NT2/D1 (cell line): ENCODE measurements at regions not wholly inside any gene's neighbourhood (a gene's known extent, or its start where the extent isn't known, plus 50 kb on each side); places are given as distances from the start of the nearest gene placed in this dataset.

Source experiments
- DNase-seq: peaks from one replicate; pipeline ENCODE4 v3.0.0-alpha.2; 2011; ENCODE audit warnings: low read depth, low spot score
- H3K27me3 ChIP-seq: 2 replicates; pipeline ENCODE4 v1.6.0; 2011; ENCODE audit warnings: mild to moderate bottlenecking; ENCODE audit not compliant: insufficient read length, insufficient read depth
- H3K36me3 ChIP-seq: 2 replicates; pipeline ENCODE4 v1.6.1; 2011; ENCODE audit warnings: mild to moderate bottlenecking, low read length, mixed read lengths; ENCODE audit not compliant: insufficient read depth, insufficient read length
- H3K4me1 ChIP-seq: 2 replicates; pipeline ENCODE4 v1.5.1; 2011; ENCODE audit not compliant: insufficient read depth, insufficient read length
- H3K4me3 ChIP-seq: 2 replicates; pipeline ENCODE4 v1.5.1; 2011; ENCODE audit warnings: low read depth; ENCODE audit not compliant: insufficient read length
- H3K9ac ChIP-seq: 2 replicates; pipeline ENCODE4 v1.6.0; 2011; ENCODE audit warnings: low read depth; ENCODE audit not compliant: insufficient read length
- H3K9me3 ChIP-seq: 2 replicates; pipeline ENCODE4 v1.5.1; 2011; ENCODE audit warnings: mild to moderate bottlenecking, low read length; ENCODE audit not compliant: insufficient read depth
- SUZ12 ChIP-seq: IDR thresholded peaks from 2 replicates; pipeline ENCODE4 v1.6.1; 2011; ENCODE audit not compliant: insufficient read length, insufficient read depth; ENCODE audit errors: extremely low read depth
- YY1 ChIP-seq: IDR thresholded peaks from 2 replicates; pipeline ENCODE4 v1.6.1; 2011; ENCODE audit not compliant: insufficient read length, insufficient read depth
- ZNF274 ChIP-seq: IDR thresholded peaks from 2 replicates; pipeline ENCODE4 v1.6.1; 2011; ENCODE audit warnings: mild to moderate bottlenecking, low read depth, low read length

GRCh38 chr7:98040626-98041360, 50.8 kb upstream of the OCM2 start:
- TF ChIP-seq ZNF274 (no peak), SUZ12 (no peak), YY1 (no peak)
- H3K4me1 ChIP-seq, result no peaks in the 10 kb centered on the region
- H3K4me3 ChIP-seq, result no peak overlapping the region
- H3K9ac ChIP-seq, result no peak overlapping the region
- no peaks in the 10 kb centered on the region for H3K27me3 ChIP-seq
- no peak for DNase-seq
- H3K9me3 ChIP-seq, result no peaks in the 10 kb centered on the region
- no peaks in the 10 kb centered on the region for H3K36me3 ChIP-seq

- H3K27me3 ChIP-seq, result no peaks in the 10 kb centered on the region
- DNase-seq, result no peak
These were observed 56.8 kb upstream of the OCM2 start for GRCh38 chr7:98046816-98047215.

DNA sequence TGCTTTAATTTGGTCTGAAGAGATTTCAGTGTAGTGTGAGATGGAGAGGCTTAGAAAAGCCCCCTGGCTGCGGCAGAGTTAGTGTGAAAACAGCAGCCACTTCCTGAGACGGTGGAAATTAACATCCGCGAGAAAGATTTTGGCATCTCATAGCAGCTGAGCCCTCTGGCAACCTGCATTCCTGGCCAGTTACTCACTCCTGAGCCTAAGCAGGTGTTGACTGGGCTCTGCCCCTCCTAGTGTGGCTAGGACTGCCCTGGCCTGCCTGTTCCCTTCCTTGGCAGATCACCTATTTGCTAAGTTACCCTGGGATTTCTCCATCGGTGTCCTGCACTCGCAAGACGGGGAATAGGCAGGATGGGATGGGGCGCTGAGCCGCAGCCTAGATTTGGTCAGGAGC, 57.6 kb upstream of the LMTK2 start:
- Histone ChIP-seq H3K36me3 (no peaks in the 10 kb centered on the region), H3K4me1 (peaks cover 2% of the 10 kb centered on the region), H3K9me3 (no peaks in the 10 kb centered on the region), H3K4me3 (no peak overlapping the region), H3K9ac (no peak overlapping the region), H3K27me3 (no peaks in the 10 kb centered on the region)
- TF ChIP-seq SUZ12 (no peak), YY1 (no peak), ZNF274 (no peak)
- peak; percentile 70 for DNase-seq

More at GRCh38 chr7:98046816-98047215, 56.8 kb upstream of the OCM2 start:
- Histone ChIP-seq H3K4me3 (no peak overlapping the region), H3K4me1 (peaks cover 2% of the 10 kb centered on the region), H3K9ac (no peak overlapping the region), H3K9me3 (no peaks in the 10 kb centered on the region), H3K36me3 (no peaks in the 10 kb centered on the region)
- TF ChIP-seq YY1, result no peak

- peak; percentile 47 for DNase-seq
- H3K9me3 ChIP-seq, result no peaks in the 10 kb centered on the region
- TF ChIP-seq ZNF274, result no peak
- no peak for TF ChIP-seq YY1
- no peak for TF ChIP-seq SUZ12
These were observed 55.4 kb upstream of the LMTK2 start for GRCh38 chr7:98051118-98051744.

GRCh38 chr7:98054585-98054984, 52.1 kb upstream of the LMTK2 start:
- no peak overlapping the region for H3K4me3 ChIP-seq
- no peak for TF ChIP-seq SUZ12
- TF ChIP-seq ZNF274, result no peak
- no peak for TF ChIP-seq YY1
- H3K4me1 ChIP-seq, result peaks cover 2% of the 10 kb centered on the region
- no peaks in the 10 kb centered on the region for H3K36me3 ChIP-seq
- no peak for DNase-seq
- no peak overlapping the region for H3K9ac ChIP-seq
- H3K27me3 ChIP-seq, result no peaks in the 10 kb centered on the region
- H3K9me3 ChIP-seq, result no peaks in the 10 kb centered on the region

More at GRCh38 chr7:98051118-98051744, 55.4 kb upstream of the LMTK2 start:
- H3K27me3 ChIP-seq, result no peaks in the 10 kb centered on the region
- H3K9ac ChIP-seq, result no peak overlapping the region
- H3K4me3 ChIP-seq, result no peak overlapping the region
- no peaks in the 10 kb centered on the region for H3K36me3 ChIP-seq
- H3K4me1 ChIP-seq, result peaks cover 2% of the 10 kb centered on the region

- no peaks in the 10 kb centered on the region for H3K9me3 ChIP-seq
- H3K4me3 ChIP-seq, result no peak overlapping the region
- no peak overlapping the region for H3K9ac ChIP-seq
- no peak for DNase-seq
- TF ChIP-seq YY1 (no peak), ZNF274 (no peak), SUZ12 (no peak)
- H3K4me1 ChIP-seq, result no peaks in the 10 kb centered on the region
- no peaks in the 10 kb centered on the region for H3K36me3 ChIP-seq
- H3K27me3 ChIP-seq, result no peaks in the 10 kb centered on the region
These were observed 50.1 kb upstream of the LMTK2 start for GRCh38 chr7:98056580-98056979.
